Gastroesophageal sphincter (tissue), 4 donors: ENCODE measurements at regions not wholly inside any gene's neighbourhood (a gene's known extent, or its start where the extent isn't known, plus 50 kb on each side); places are given as distances from the start of the nearest gene placed in this dataset.

Experiments used
- ATAC-seq: fragments of 150-250 bp; one replicate; pipeline ENCODE4 v1.9.1; 2016; ENCODE audit warnings: mild to moderate bottlenecking, moderate library complexity
- H3K27ac ChIP-seq, 4 donors: fragments of 200-600 bp; sonication (generic) in 3 of 4; 1 replicate in 3 of 4; 2 replicates in 1 of 4; pipeline ENCODE4 v1.5.1; 2016 to 2019
- H3K27me3 ChIP-seq: fragments of 200-600 bp; sonication (generic); one replicate; pipeline ENCODE4 v1.5.1; 2019
- H3K36me3 ChIP-seq, 2 donors: fragments of 200-600 bp; sonication (generic); one replicate each; pipeline ENCODE4 v1.5.1; 2019; ENCODE audit warnings: control low read depth in 1 of 2
- H3K4me1 ChIP-seq, 3 donors: fragments of 200-600 bp; sonication (generic); 1 replicate in 2 of 3; 2 replicates in 1 of 3; pipeline ENCODE4 v1.5.1; 2016 to 2019; ENCODE audit warnings: control low read depth in 2 of 3
- H3K4me3 ChIP-seq, 2 donors: fragments of 200-600 bp; sonication (generic); one replicate each; pipeline ENCODE4 v1.5.1; 2019; ENCODE audit warnings: mild to moderate bottlenecking in 1 of 2, moderate library complexity in 1 of 2
- H3K9me3 ChIP-seq, 3 donors: fragments of 200-600 bp; sonication (generic); one replicate each; pipeline ENCODE4 v1.5.1; 2017 to 2019; ENCODE audit warnings: control low read depth in 2 of 3
- EP300 ChIP-seq: sonication (generic); formaldehyde crosslinking; IDR thresholded peaks from one replicate; pipeline ENCODE4 v1.6.1; 2017; ENCODE audit warnings: antibody characterized with exemption, mild to moderate bottlenecking
- POLR2A ChIP-seq, 2 donors: fragments of 450-650 bp; IDR thresholded peaks; one replicate each; pipeline ENCODE4 v1.6.1; 2017; ENCODE audit warnings: antibody characterized with exemption in 2 of 2, mild to moderate bottlenecking in 2 of 2, moderate library complexity in 1 of 2
- POLR2AphosphoS5 ChIP-seq: sonication (generic); formaldehyde crosslinking; IDR thresholded peaks from one replicate; pipeline ENCODE4 v1.6.1; 2017; ENCODE audit warnings: antibody characterized with exemption
- WGBS, 2 donors: methylation state at CpG; one replicate each; pipeline ENCODE4 v1.1.5; 2018; ENCODE audit warnings: low coverage in 1 of 2; 5-methylcytosine and 5-hydroxymethylcytosine counted together
- TF ChIP-seq, protein P1 (sequence below), 4 experiments: fragments of 200-600 bp in 2 of 4; fragments of 450-650 bp in 2 of 4; sonication (generic) in 1 of 4; IDR thresholded peaks; one replicate each; pipeline ENCODE4 v1.5.1; 2017 to 2019; ENCODE audit warnings: antibody characterized with exemption in 4 of 4, mild to moderate bottlenecking in 2 of 4, moderate library complexity in 2 of 4

DNA sequence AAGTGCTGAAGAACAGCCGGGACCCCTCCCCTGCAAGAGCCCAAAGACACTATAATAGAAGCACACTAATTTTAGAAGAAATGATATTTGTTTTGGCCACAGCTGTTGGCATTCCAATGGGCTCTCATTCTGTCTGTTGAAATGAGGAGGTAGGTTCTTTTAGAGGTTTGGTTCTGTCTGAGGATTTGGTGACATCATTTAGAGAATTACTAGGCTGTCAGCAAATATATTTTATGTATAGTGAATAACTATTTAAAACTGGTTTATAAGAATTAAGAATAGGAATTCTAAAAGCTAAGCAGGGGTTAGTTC is 200.7 kb upstream of the SLC38A2 start:
- Histone ChIP-seq H3K4me3 (no peak overlapping the region), H3K36me3 (no peaks in the 10 kb centered on the region), H3K4me1 (peaks cover 0 to 12% (median 0%) of the 10 kb centered on the region in 3 donors), H3K9me3 (peaks cover 0 to 2% (median 0%) of the 10 kb centered on the region in 3 donors), H3K27ac (no peak overlapping the region), H3K27me3 (no peaks in the 10 kb centered on the region)
- 71 to 86% methylated on average over 1 of the region's 1 CpG for WGBS, 2 donors
- TF ChIP-seq EP300 (no peak), POLR2AphosphoS5 (no peak), POLR2A (IDR thresholded peaks at IDR 0.05) (no peak)
- TF ChIP-seq, protein P1, sequence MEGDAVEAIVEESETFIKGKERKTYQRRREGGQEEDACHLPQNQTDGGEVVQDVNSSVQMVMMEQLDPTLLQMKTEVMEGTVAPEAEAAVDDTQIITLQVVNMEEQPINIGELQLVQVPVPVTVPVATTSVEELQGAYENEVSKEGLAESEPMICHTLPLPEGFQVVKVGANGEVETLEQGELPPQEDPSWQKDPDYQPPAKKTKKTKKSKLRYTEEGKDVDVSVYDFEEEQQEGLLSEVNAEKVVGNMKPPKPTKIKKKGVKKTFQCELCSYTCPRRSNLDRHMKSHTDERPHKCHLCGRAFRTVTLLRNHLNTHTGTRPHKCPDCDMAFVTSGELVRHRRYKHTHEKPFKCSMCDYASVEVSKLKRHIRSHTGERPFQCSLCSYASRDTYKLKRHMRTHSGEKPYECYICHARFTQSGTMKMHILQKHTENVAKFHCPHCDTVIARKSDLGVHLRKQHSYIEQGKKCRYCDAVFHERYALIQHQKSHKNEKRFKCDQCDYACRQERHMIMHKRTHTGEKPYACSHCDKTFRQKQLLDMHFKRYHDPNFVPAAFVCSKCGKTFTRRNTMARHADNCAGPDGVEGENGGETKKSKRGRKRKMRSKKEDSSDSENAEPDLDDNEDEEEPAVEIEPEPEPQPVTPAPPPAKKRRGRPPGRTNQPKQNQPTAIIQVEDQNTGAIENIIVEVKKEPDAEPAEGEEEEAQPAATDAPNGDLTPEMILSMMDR (IDR thresholded peaks at IDR 0.05) = no peak
- no peak for ATAC-seq

DNA sequence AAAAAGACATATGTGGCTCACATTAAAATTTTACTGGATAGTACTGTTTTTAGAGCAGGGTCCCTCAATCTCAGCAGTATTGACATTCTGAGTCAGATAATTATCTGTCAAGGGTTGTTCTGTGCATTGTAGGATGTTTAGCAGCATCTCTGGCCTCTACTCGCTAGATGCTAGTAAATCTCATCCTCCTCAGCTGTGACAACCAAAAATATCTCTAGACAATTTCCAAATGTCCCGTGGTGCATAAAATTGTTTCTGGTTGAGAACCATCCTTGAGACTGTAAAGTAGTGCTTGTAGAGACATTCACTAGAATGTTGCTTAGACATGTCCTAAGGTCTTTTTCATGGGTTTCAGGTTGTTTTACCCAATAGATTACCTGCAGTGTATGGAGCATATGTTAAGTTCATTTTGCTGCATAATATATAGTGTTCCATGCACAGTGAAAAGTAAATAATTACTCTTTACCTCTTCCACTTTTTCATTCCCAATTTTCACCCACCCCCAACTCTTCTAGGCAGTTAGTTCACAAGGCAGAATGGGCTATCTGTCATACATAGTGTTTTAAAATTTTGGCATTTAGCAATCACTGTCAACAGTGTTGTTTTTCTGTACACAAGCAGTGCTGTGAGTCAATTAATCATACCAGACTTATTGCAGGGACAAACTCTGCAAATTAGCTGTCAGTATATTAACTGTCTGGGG is 200.2 kb upstream of the SLC38A2 start:
- H3K9me3 ChIP-seq = peaks cover 0 to 7% (median 0%) of the 10 kb centered on the region in 3 donors
- WGBS, 2 donors = 64 to 89% methylated on average over 2 of the region's 2 CpGs
- no peaks in the 10 kb centered on the region for H3K27me3 ChIP-seq
- no peak overlapping the region for H3K4me3 ChIP-seq
- TF ChIP-seq POLR2AphosphoS5 = no peak
- H3K36me3 ChIP-seq = no peaks in the 10 kb centered on the region
- ATAC-seq = no peak
- no peak overlapping the region for H3K27ac ChIP-seq
- H3K4me1 ChIP-seq = peaks cover 0 to 12% (median 0%) of the 10 kb centered on the region in 3 donors

DNA sequence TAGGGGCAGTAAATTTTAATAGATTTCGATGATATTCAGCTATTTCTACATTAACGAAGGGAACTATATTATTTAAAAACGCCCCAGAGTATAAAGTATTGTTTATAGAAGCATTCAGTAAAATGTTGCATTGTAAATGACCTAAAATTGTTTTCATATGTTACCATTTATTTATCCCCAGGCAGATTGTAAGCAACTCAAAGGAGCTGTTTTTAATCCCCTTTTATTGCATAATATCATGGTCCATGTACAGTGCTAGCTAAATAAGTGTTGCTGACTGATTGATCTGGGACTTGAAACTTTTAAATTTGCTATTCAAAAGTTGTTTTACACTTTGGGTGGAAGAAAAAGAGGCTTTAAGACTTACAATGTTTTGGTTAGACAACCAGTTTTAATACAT is 199.0 kb upstream of the SLC38A2 start:
- H3K9me3 ChIP-seq = peaks cover 0 to 19% (median 0%) of the 10 kb centered on the region in 3 donors
- ATAC-seq = no peak
- H3K36me3 ChIP-seq = no peaks in the 10 kb centered on the region
- TF ChIP-seq, protein P1 (IDR thresholded peaks at IDR 0.05) = no peak
- no peak for TF ChIP-seq POLR2A (IDR thresholded peaks at IDR 0.05)
- TF ChIP-seq EP300 = no peak
- no peak for TF ChIP-seq POLR2AphosphoS5
- no peak overlapping the region for H3K4me3 ChIP-seq
- peaks cover 0 to 12% (median 0%) of the 10 kb centered on the region in 3 donors for H3K4me1 ChIP-seq
- H3K27me3 ChIP-seq = no peaks in the 10 kb centered on the region
- no peak overlapping the region for H3K27ac ChIP-seq
- 92 to 100% methylated on average over 3 of the region's 3 CpGs for WGBS, 2 donors

DNA sequence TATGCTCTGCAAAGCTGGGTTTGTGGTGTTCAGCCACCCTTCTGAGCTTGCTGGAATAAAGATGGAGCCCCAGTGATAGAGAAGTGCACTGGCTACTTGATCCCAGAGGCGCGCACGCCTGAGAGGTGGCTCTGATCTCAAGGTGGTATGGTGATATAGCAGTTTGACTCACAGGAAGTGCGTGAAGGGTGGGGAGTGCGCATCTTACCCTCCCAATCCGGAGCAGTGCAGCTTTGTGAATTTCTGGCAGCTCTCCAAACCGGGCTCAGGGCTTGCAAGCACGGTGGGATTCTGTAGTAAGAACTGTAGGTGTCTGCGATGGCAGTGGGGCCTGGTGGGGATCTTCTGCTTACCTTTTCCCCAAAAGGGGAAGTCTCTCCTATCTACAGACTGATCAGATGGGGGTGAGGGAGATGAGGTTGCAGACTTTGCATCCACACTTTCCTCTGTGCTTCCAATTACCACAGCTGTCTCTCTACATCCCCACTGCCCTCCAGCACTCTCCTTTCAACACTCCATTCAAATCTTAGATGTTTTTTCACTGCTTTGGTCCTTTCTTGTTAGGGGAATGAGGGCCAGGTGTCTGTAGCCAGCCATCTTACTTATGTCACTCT is 197.4 kb upstream of the SLC38A2 start:
- Histone ChIP-seq H3K4me1 (peaks cover 0 to 7% (median 0%) of the 10 kb centered on the region in 3 donors), H3K36me3 (no peaks in the 10 kb centered on the region), H3K27ac (no peak overlapping the region), H3K4me3 (no peak overlapping the region), H3K9me3 (peaks cover 0 to 31% (median 0%) of the 10 kb centered on the region in 3 donors), H3K27me3 (no peaks in the 10 kb centered on the region)
- TF ChIP-seq POLR2A (IDR thresholded peaks at IDR 0.05) = no peak
- TF ChIP-seq, protein P1 (IDR thresholded peaks at IDR 0.05) = no peak
- TF ChIP-seq POLR2AphosphoS5 = no peak
- no peak for TF ChIP-seq EP300
- no peak for ATAC-seq
- 100% methylated on average over 1 of the region's 9 CpGs; no CpG with 5 or more reads in 1 of the 2 donors for WGBS, 2 donors

DNA sequence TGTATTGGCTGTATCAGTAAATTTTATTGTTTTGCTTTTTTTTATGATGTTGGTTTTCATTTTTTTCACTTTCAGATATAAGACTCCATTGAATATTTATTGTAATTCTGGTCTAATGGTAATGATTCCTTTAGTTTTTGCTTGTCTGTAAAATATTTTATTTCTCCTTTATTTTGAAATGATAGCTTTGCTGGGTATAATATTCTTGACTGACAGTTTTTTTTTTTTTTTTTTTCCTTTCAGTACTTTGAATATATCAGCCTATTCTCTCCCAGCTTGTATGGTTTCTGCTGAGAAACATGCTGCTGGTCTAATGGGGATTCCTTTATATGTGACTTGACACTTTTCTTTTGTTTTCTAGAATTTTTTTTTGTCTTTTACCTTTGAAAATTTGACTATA is 195.1 kb upstream of the SLC38A2 start:
- TF ChIP-seq POLR2A (IDR thresholded peaks at IDR 0.05) (no peak), EP300 (no peak), POLR2AphosphoS5 (no peak)
- TF ChIP-seq, protein P1 (IDR thresholded peaks at IDR 0.05) = no peak
- no peak for ATAC-seq

More for the DNA sequence above, 195.1 kb upstream of the SLC38A2 start:
- no peaks in the 10 kb centered on the region for H3K27me3 ChIP-seq
- no peaks in the 10 kb centered on the region for H3K36me3 ChIP-seq
- peaks cover 0 to 32% (median 0%) of the 10 kb centered on the region in 3 donors for H3K9me3 ChIP-seq
- no peak overlapping the region for H3K4me3 ChIP-seq
- H3K4me1 ChIP-seq = no peaks in the 10 kb centered on the region
- no peak overlapping the region for H3K27ac ChIP-seq
